K562 (cell line): ENCODE measurements at regions not wholly inside any gene's neighbourhood (a gene's known extent, or its start where the extent isn't known, plus 50 kb on each side); places are given as distances from the start of the nearest gene placed in this dataset.

ENCODE experiments used
- ATAC-seq: fragments of 200-7000 bp; cut with Tn5 transposase; 3 replicates; pipeline ENCODE4 v1.9.1; 2020; ENCODE audit warnings: moderate library complexity
- BruUV-seq: library from RNA; stranded (reverse); fragments of 400-500 nt; replicated peaks from 2 replicates; lab custom pipeline; 2021; lab: Mats Ljungman, UMichigan
- CTCF ChIA-PET: fragments of 300-600 bp; formaldehyde crosslinking; extraction: SDS; loops from one replicate; lab custom pipeline; 2021; ENCODE audit warnings: low intra/inter-chr PET ratio; lab: Yijun Ruan, JAX
- POLR2A ChIA-PET: fragments of 300-600, 350-650 bp; sonication (Branson Sonifier 250); formaldehyde crosslinking; extraction: SDS; loops from one replicate; lab custom pipeline; 2021; ENCODE audit warnings: antibody characterized with exemption, inconsistent platforms; lab: Yijun Ruan, JAX
- DNase-seq, 4 experiments: peaks; one replicate each; pipeline versions ENCODE4 v3.0.0 to v3.0.0-alpha.2; 2011 to 2018; ENCODE audit warnings: low spot score in 3 of 4, mixed read lengths in 3 of 4; ENCODE audit errors: extremely low read depth in 1 of 4
- FAIRE-seq: peaks from 2 replicates; lab custom pipeline; 2011; peaks lifted over from hg19 to GRCh38; lab: Jason Lieb, UNC
- H2AFZ ChIP-seq: 2 replicates; pipeline ENCODE4 v1.6.0; 2011; ENCODE audit warnings: low read depth, low read length, control low read depth, inconsistent platforms
- H3K27ac ChIP-seq: fragments of 200-600 bp; 3 replicates; pipeline ENCODE4 v1.8.0; 2011; ENCODE audit warnings: low read depth, mild to moderate bottlenecking, control low read depth, inconsistent platforms, low read length, moderate library complexity, mixed read lengths; ENCODE audit errors: extremely low read depth
- H3K27me3 ChIP-seq, 2 experiments: fragments of 300-600 bp in 1 of 2; 2 replicates in 1 of 2; 3 replicates in 1 of 2; pipeline versions ENCODE4 v1.6.0 to v1.8.0; 2011; ENCODE audit warnings: inconsistent platforms in 2 of 2, low read length in 2 of 2, mild to moderate bottlenecking in 1 of 2, mixed read lengths in 1 of 2, moderate library complexity in 1 of 2; ENCODE audit not compliant: control insufficient read depth in 2 of 2, insufficient read depth in 2 of 2
- H3K36me3 ChIP-seq: fragments of 300-600 bp; 3 replicates; pipeline ENCODE4 v1.8.0; 2011; ENCODE audit warnings: mild to moderate bottlenecking, low read length, inconsistent platforms; ENCODE audit not compliant: control insufficient read depth, insufficient read depth
- H3K4me1 ChIP-seq, 2 experiments: fragments of 200-600 bp in 1 of 2; replicated peaks in 1 of 2; 2 replicates in 1 of 2; 3 replicates in 1 of 2; pipeline versions ENCODE4 v1.5.1 to v1.8.0; 2011; ENCODE audit warnings: inconsistent platforms in 2 of 2, low read length in 2 of 2, mild to moderate bottlenecking in 1 of 2, mixed read lengths in 1 of 2, moderate library complexity in 1 of 2; ENCODE audit not compliant: control insufficient read depth in 2 of 2, insufficient read depth in 2 of 2
- H3K4me2 ChIP-seq: 2 replicates; pipeline ENCODE4 v1.6.1; 2011; ENCODE audit warnings: low read length, control low read depth, inconsistent platforms, mixed read lengths; ENCODE audit not compliant: insufficient read depth
- H3K4me3 ChIP-seq: fragments of 200-600 bp; sonication (generic), shearing (Covaris generic); 2 replicates; pipeline ENCODE4 v1.5.1; 2016; ENCODE audit warnings: control low read depth, inconsistent platforms
- H3K79me2 ChIP-seq: fragments of 200-600 bp; 3 replicates; pipeline ENCODE4 v1.8.0; 2011; ENCODE audit warnings: low read length, inconsistent platforms; ENCODE audit not compliant: control insufficient read depth, insufficient read depth
- H3K9ac ChIP-seq, 2 experiments: 2 replicates each; pipeline versions ENCODE4 v1.6.0 to v1.6.1; 2011; ENCODE audit warnings: low read depth in 2 of 2, low read length in 2 of 2, control low read depth in 1 of 2, inconsistent platforms in 1 of 2, mild to moderate bottlenecking in 1 of 2, mixed read lengths in 1 of 2; ENCODE audit not compliant: insufficient read depth in 1 of 2
- H3K9me1 ChIP-seq: one replicate; pipeline ENCODE4 v1.6.0; 2011; ENCODE audit warnings: inconsistent platforms, mild to moderate bottlenecking, low read length, moderate library complexity; ENCODE audit not compliant: control insufficient read depth, insufficient read depth
- H3K9me3 ChIP-seq: replicated peaks from 2 replicates; pipeline ENCODE4 v1.5.1; 2011; ENCODE audit warnings: low read depth, low read length, inconsistent platforms; ENCODE audit not compliant: control insufficient read depth, insufficient read depth
- H4K20me1 ChIP-seq: replicated peaks from 2 replicates; pipeline ENCODE4 v1.6.1; 2011; ENCODE audit warnings: low read length, inconsistent platforms, mixed read lengths; ENCODE audit not compliant: control insufficient read depth, insufficient read depth
- CEBPB ChIP-seq: fragments of 450-650 bp; IDR thresholded peaks from 2 replicates; pipeline ENCODE4 v1.6.1; 2016; ENCODE audit warnings: missing genetic modification characterization, missing compliant biosample characterization
- CSDE1 ChIP-seq, 2 experiments: fragments of 450-650 bp; IDR thresholded peaks; 2 replicates each; pipeline ENCODE4 v1.6.1; 2016; ENCODE audit warnings: mild to moderate bottlenecking in 1 of 2
- E2F3 ChIP-seq: fragments of 250-450 bp; sonication (Bioruptor Pico); IDR thresholded peaks from 2 replicates; pipeline ENCODE4 v1.4.0; 2020; ENCODE audit warnings: mild to moderate bottlenecking
- HNRNPUL1 ChIP-seq: fragments of 200-400 bp; formaldehyde crosslinking; IDR thresholded peaks from 2 replicates; pipeline ENCODE4 v1.6.1; 2017; ENCODE audit warnings: low read length
- RBBP5 ChIP-seq: fragments of 200-600 bp; sonication (generic); IDR thresholded peaks from 2 replicates; pipeline ENCODE4 v1.6.1; 2012; ENCODE audit warnings: borderline replicate concordance, mild to moderate bottlenecking, low read length, control low read depth, inconsistent platforms; ENCODE audit not compliant: insufficient read depth, poor library complexity, severe bottlenecking
- TCF15 ChIP-seq: fragments of 250-450 bp; sonication (Bioruptor Pico); IDR thresholded peaks from 2 replicates; pipeline ENCODE4 v1.8.0; 2022; ENCODE audit warnings: moderate library complexity, mild to moderate bottlenecking, inconsistent platforms
- YBX1 ChIP-seq: fragments of 450-650 bp; IDR thresholded peaks from 2 replicates; pipeline ENCODE4 v1.7.1; 2016; ENCODE audit warnings: mild to moderate bottlenecking
- ZNF140 ChIP-seq: fragments of 250-450 bp; sonication (Bioruptor Pico); IDR thresholded peaks from 2 replicates; pipeline ENCODE4 v1.8.0; 2021; ENCODE audit warnings: moderate library complexity, mild to moderate bottlenecking, inconsistent platforms
- ZNF445 ChIP-seq: fragments of 250-450 bp; sonication (Bioruptor Pico); IDR thresholded peaks from 2 replicates; pipeline ENCODE4 v1.4.0; 2020; ENCODE audit warnings: low read depth, mild to moderate bottlenecking, moderate library complexity
- ZNF77 ChIP-seq: fragments of 250-450 bp; sonication (Bioruptor Pico); IDR thresholded peaks from 2 replicates; pipeline ENCODE4 v1.5.0; 2020
- WGBS: fragments of 100-300 bp; shearing (Covaris generic); methylation state at CpG from one replicate; pipeline ENCODE4 v1.1.6; 2016; ENCODE audit warnings: low coverage, mixed read lengths; ENCODE audit not compliant: insufficient coverage; ENCODE audit errors: missing lambda C conversion rate; 5-methylcytosine and 5-hydroxymethylcytosine counted together
- in situ Hi-C: fragments of 300-500 bp; cut with MboI; formaldehyde crosslinking; loops from 4 replicates; pipeline ENCODE4 v1.15.0; 2018; ENCODE audit warnings: inconsistent platforms, mixed read lengths
- intact Hi-C: fragments of 100-400 bp; cut with micrococcal nuclease; formaldehyde crosslinking; loops from 2 replicates; pipeline ENCODE4 v1.14.2; 2022
- TF ChIP-seq, protein P1 (sequence below): fragments of 250-450 bp; sonication (Bioruptor Pico); IDR thresholded peaks from 2 replicates; pipeline ENCODE4 v1.9.0; 2021; ENCODE audit warnings: mild to moderate bottlenecking
- TF ChIP-seq, protein P2 (sequence below): sonication (generic); formaldehyde crosslinking; IDR thresholded peaks from 2 replicates; pipeline ENCODE4 v1.8.0; 2022; ENCODE audit warnings: missing genetic modification reagents, mild to moderate bottlenecking, borderline replicate concordance

GRCh38 chr9:1757186-1757585 lies 258.0 kb upstream of the SMARCA2 start:
- CTCF ChIA-PET: no interaction called here
- H3K9me3 ChIP-seq: no peaks in the 10 kb centered on the region
- H2AFZ ChIP-seq: no peak overlapping the region
- H3K4me2 ChIP-seq: no peak overlapping the region
- no peaks in the 10 kb centered on the region for H4K20me1 ChIP-seq
- ATAC-seq (no peak), FAIRE-seq (no peak), DNase-seq (no peak)
- no peaks in the 10 kb centered on the region for H3K9me1 ChIP-seq
- no peaks in the 10 kb centered on the region for H3K27me3 ChIP-seq
- H3K27ac ChIP-seq: no peak overlapping the region
- TF ChIP-seq, protein P1, sequence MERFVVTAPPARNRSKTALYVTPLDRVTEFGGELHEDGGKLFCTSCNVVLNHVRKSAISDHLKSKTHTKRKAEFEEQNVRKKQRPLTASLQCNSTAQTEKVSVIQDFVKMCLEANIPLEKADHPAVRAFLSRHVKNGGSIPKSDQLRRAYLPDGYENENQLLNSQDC (CRISPR knock-in tag): no peak
- no peaks in the 10 kb centered on the region for H3K4me1 ChIP-seq
- no peak overlapping the region for H3K9ac ChIP-seq
- no peak overlapping the region for H3K4me3 ChIP-seq
- POLR2A ChIA-PET: no interaction called here
- intact Hi-C loops: no loop called here
- WGBS: 3% methylated on average over 5 of the region's 5 CpGs
- no peaks in the 10 kb centered on the region for H3K79me2 ChIP-seq
- no peaks in the 10 kb centered on the region for H3K36me3 ChIP-seq
- no TSS peak for BruUV-seq
- in situ Hi-C loops: no loop called here

DNA sequence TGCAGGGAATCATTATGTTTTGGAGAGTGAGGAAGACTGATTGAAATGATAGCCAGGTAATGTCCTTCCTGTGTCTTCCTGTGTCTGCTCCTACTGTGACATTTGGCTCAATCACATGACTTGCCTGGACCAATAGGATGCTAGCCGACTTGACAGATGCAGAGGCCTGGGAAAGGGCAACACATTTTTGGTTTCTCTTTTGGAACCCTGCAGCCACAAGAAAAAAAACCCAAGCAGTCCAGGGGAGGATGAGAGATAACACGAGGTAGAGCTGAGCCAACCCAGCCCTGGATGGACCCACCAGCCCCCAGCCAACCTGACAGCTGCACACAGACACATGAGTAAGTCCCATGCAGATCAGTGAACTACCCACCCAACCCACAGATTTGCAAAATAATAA lies 256.1 kb upstream of the SMARCA2 start:
- intact Hi-C loops: no loop called here
- in situ Hi-C loops: no loop called here

More for the DNA sequence above, 256.1 kb upstream of the SMARCA2 start:
- CTCF ChIA-PET: no interaction called here
- no peak overlapping the region for H3K9ac ChIP-seq
- H3K4me3 ChIP-seq: no peak overlapping the region
- H2AFZ ChIP-seq: no peak overlapping the region
- no peak for FAIRE-seq
- DNase-seq: no peak
- BruUV-seq: no TSS peak
- no peaks in the 10 kb centered on the region for H4K20me1 ChIP-seq
- POLR2A ChIA-PET: no interaction called here
- no peaks in the 10 kb centered on the region for H3K9me1 ChIP-seq
- WGBS: 0% methylated on average over 1 of the region's 2 CpGs
- H3K9me3 ChIP-seq: no peaks in the 10 kb centered on the region
- H3K36me3 ChIP-seq: no peaks in the 10 kb centered on the region
- no peaks in the 10 kb centered on the region for H3K4me1 ChIP-seq
- H3K27me3 ChIP-seq: no peaks in the 10 kb centered on the region
- ATAC-seq: no peak
- no peaks in the 10 kb centered on the region for H3K79me2 ChIP-seq
- no peak overlapping the region for H3K4me2 ChIP-seq
- no peak overlapping the region for H3K27ac ChIP-seq
- TF ChIP-seq HNRNPUL1: no peak
- no peak for TF ChIP-seq E2F3 (CRISPR knock-in tag)
- TF ChIP-seq CEBPB (tag): no peak
- TF ChIP-seq, protein P2, sequence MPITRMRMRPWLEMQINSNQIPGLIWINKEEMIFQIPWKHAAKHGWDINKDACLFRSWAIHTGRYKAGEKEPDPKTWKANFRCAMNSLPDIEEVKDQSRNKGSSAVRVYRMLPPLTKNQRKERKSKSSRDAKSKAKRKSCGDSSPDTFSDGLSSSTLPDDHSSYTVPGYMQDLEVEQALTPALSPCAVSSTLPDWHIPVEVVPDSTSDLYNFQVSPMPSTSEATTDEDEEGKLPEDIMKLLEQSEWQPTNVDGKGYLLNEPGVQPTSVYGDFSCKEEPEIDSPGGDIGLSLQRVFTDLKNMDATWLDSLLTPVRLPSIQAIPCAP (CRISPR knock-in tag): no peak
- TF ChIP-seq YBX1: no peak
- TF ChIP-seq TCF15: no peak
- TF ChIP-seq RBBP5: no peak
- no peak for TF ChIP-seq ZNF140 (CRISPR knock-in tag)
- TF ChIP-seq CSDE1 (IDR thresholded peaks at IDR 0.05): no peak
- TF ChIP-seq ZNF445 (CRISPR knock-in tag): no peak
- TF ChIP-seq ZNF77 (CRISPR knock-in tag): no peak
- TF ChIP-seq, all 486 proteins: peak for 0
